ENCODE measurements at regions not wholly inside any gene's neighbourhood (a gene's known extent, or its start where the extent isn't known, plus 50 kb on each side); places are given as distances from the start of the nearest gene placed in this dataset.

DNA sequence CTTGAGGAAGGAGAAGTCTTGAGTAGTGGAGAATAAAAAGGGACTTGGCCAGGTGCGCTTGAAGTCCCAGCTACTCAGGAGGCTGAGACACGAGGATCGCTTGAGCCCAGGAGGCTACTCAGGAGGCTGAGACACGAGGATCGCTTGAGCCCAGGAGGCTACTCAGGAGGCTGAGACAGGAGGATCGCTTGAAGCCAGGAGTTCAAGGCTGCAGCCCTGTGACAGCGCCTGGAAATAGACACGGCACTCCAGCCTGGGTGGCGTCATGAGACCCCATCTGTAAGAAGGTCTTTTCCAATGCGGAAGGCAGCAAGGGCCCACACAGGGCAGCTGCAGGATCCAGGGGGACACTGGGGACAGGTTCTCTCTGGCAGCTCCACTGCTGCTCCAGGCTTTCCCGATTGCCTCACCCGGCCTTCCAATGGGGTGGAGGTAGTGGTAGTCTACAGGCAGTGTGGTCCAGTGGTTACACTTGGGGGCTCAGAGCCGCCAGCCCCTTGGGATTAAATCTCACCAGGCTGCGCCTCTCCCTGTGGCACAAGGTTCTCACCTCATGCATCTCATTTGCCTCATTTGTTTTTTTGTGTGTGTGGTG lies 143.4 kb downstream of the SEC14L1 start:
- DNase-seq (ENCODE audit: low read depth): no peak
- Histone ChIP-seq H3K27me3 (ENCODE audit: control insufficient read depth, insufficient read depth, low read length) (no peaks in the 10 kb centered on the region), H3K36me3 (ENCODE audit: control insufficient read depth, insufficient read depth, low read length) (no peaks in the 10 kb centered on the region), H3K4me3 (ENCODE audit: low read depth, low read length) (no peak overlapping the region)
- TF ChIP-seq, protein P1, sequence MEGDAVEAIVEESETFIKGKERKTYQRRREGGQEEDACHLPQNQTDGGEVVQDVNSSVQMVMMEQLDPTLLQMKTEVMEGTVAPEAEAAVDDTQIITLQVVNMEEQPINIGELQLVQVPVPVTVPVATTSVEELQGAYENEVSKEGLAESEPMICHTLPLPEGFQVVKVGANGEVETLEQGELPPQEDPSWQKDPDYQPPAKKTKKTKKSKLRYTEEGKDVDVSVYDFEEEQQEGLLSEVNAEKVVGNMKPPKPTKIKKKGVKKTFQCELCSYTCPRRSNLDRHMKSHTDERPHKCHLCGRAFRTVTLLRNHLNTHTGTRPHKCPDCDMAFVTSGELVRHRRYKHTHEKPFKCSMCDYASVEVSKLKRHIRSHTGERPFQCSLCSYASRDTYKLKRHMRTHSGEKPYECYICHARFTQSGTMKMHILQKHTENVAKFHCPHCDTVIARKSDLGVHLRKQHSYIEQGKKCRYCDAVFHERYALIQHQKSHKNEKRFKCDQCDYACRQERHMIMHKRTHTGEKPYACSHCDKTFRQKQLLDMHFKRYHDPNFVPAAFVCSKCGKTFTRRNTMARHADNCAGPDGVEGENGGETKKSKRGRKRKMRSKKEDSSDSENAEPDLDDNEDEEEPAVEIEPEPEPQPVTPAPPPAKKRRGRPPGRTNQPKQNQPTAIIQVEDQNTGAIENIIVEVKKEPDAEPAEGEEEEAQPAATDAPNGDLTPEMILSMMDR (IDR thresholded peaks at IDR 0.05; ENCODE audit: insufficient read depth, low read length, poor library complexity, severe bottlenecking): no peak

DNA sequence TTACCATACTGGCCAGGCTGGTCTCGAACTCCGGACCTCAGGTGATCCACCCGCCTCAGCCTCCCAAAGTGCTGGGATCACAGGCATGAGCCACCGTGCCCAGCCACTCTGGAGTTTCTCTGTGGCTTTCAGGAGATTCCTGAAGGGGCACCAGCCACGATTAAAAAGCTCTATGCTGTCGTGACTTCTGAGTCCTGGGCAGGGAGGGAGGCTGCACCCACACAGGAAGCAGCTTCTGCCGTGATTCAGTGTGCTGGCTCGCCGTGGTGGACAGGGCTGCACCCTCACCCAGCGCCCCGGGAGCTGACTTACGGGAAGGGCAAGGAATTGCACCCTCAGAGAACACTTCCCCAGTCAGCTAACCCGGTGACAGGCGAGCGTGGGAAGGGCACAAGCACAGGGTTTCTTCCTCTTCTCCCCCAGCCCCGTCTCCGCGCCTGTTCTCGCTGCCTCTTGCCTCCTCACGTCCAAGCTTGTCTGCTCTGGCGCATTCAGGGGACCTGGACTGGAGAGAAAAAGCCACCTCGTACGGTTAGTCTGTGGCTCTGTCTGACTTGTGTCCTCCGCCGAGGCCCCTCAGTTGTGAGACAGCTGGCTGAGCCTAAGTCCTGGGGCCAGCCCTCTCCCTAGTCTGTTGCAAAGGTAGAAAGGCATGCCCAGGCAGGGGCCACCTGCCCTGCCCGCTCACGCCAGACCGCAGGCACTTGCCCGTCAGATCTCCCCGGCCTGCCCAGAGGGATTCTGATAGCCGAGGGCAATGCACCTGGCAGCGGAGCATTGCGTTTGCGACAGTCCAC lies 145.0 kb downstream of the SEC14L1 start:
- H3K36me3 ChIP-seq (ENCODE audit: control insufficient read depth, insufficient read depth, low read length): no peaks in the 10 kb centered on the region
- DNase-seq (ENCODE audit: low read depth): peak; percentile 79
- H3K27me3 ChIP-seq (ENCODE audit: control insufficient read depth, insufficient read depth, low read length): no peaks in the 10 kb centered on the region
- TF ChIP-seq, protein P1 (IDR thresholded peaks at IDR 0.05; ENCODE audit: insufficient read depth, low read length, poor library complexity, severe bottlenecking): no peak
- no peak overlapping the region for H3K4me3 ChIP-seq (ENCODE audit: low read depth, low read length)

DNA sequence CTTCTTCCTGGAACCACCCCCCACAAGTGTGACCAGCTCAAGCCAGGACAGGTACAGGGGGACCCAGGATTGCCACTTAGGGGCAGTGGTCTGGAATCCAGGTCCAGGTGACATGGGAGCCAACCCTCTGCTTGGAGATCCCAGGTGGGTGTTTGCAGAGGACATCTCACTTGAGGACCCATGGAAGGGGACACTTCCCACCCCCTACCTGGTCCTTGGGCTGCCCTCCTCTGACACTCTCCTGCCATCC lies 145.5 kb downstream of the SEC14L1 start:
- no peaks in the 10 kb centered on the region for H3K27me3 ChIP-seq (ENCODE audit: control insufficient read depth, insufficient read depth, low read length)
- no peak overlapping the region for H3K4me3 ChIP-seq (ENCODE audit: low read depth, low read length)
- H3K36me3 ChIP-seq (ENCODE audit: control insufficient read depth, insufficient read depth, low read length): no peaks in the 10 kb centered on the region
- TF ChIP-seq, protein P1 (IDR thresholded peaks at IDR 0.05; ENCODE audit: insufficient read depth, low read length, poor library complexity, severe bottlenecking): no peak
- DNase-seq (ENCODE audit: low read depth): no peak

DNA sequence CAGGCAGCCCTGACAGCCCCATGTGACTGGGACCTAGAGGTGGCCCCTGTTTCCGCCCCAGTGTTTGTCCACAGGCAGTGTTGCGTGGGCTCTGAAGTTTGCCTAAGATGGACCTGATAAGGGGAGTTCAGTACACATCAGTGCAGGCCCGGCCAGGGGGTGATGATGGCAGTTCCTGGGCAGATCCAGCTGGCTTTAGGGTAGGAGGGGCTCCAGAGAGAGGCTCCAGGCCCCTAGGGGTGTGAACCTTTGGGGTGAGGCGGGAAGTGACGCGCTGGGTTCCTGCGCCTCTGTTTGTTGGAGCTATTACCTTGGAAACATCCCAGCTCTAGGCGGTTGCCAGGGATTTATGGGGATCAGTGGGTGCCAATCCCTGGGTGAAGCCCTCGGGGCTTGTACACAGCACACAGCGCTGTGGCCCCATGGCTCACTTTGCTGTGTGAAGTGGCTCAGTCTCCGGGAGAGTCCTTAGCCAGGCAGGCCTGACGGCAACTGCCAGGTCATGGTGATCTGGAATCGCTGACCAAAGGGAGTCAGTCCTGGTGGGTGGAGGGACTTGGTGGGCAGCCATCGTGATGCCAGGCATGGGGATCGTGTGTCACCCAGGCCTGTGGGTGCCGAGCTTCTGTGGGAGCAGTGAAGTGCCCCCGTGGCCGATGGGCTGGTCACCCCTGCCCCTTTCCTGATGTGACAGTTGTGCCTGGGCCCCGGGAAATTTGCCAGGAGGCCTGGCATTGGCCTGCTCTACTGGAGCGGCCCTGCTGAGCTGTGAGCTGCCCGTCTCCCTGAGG lies 146.1 kb downstream of the SEC14L1 start:
- H3K36me3 ChIP-seq (ENCODE audit: control insufficient read depth, insufficient read depth, low read length): no peaks in the 10 kb centered on the region
- DNase-seq (ENCODE audit: low read depth): no peak
- H3K4me3 ChIP-seq (ENCODE audit: low read depth, low read length): no peak overlapping the region
- no peaks in the 10 kb centered on the region for H3K27me3 ChIP-seq (ENCODE audit: control insufficient read depth, insufficient read depth, low read length)
- TF ChIP-seq, protein P1 (IDR thresholded peaks at IDR 0.05; ENCODE audit: insufficient read depth, low read length, poor library complexity, severe bottlenecking): no peak

DNA sequence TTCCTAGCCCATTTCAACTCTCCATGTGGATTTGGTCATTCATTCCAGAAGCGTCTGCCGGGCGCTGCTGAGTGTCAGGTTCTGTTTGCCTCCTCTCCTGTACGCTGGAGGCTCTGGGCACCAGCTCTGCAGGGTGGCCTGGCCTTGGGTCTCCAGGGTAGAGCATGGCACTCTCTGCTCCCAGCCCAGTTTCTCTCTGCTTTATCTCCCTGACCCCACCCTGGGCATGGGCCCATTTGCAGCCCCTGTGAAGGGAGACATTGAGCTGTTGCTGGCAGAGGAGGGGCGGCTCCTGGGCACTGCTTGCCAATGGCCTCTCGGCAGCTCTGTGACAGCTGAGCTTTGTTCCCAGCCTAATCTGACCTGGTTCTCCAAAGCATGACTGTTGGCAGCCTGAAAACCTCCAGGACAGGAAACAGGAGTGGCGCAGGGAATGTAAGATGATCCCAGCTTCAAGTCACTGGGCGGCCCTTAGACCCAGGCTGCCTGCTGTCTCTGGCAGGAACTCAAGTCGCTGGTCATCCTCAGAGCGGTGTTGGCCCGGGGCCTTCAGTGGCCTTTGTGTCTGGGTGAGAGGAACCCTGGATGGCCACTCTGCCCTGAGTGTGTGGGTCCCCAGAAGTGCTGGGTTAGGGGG lies 146.8 kb downstream of the SEC14L1 start:
- Histone ChIP-seq H3K36me3 (ENCODE audit: control insufficient read depth, insufficient read depth, low read length) (peaks cover 1% of the 10 kb centered on the region), H3K27me3 (ENCODE audit: control insufficient read depth, insufficient read depth, low read length) (no peaks in the 10 kb centered on the region), H3K4me3 (ENCODE audit: low read depth, low read length) (peak overlapping the region; percentile 25)
- TF ChIP-seq, protein P1 (IDR thresholded peaks at IDR 0.05; ENCODE audit: insufficient read depth, low read length, poor library complexity, severe bottlenecking): no peak
- DNase-seq (ENCODE audit: low read depth): peak; percentile 73
